ENCODE measurements at regions not wholly inside any gene's neighbourhood (a gene's known extent, or its start where the extent isn't known, plus 50 kb on each side); places are given as distances from the start of the nearest gene placed in this dataset.

DNA sequence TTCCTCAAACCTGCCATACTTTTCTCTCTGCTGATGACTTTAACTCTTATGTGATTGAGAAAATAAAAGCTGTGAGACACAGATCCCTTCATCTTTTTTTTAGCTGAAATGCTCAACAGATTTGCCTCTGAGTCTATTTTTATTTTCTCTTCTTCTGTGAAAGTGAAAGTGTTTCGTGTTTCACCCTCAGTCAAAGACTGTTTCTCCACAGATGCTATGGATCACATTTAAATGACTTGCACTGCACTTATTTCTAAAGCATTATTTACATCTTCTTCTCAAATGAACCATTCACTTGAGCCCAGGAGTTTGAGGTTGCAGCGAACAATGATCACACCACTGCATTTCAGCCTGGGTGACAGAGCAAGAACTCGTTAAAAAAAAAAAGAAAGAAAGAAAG is 890.1 kb upstream of the PCDH20 start:
- H3K27ac ChIP-seq (ENCODE audit: low read length), result peak overlapping the region; percentile 62; the same call in 1 of the 2 replicates
- no peak for TF ChIP-seq EZH2 (optimal IDR thresholded peaks at IDR 0.05; ENCODE audit: low read depth, low read length)
- TF ChIP-seq EZH2phosphoT487 (IDR thresholded peaks at IDR 0.05; ENCODE audit: low read length), result no peak
- TF ChIP-seq, protein P1, sequence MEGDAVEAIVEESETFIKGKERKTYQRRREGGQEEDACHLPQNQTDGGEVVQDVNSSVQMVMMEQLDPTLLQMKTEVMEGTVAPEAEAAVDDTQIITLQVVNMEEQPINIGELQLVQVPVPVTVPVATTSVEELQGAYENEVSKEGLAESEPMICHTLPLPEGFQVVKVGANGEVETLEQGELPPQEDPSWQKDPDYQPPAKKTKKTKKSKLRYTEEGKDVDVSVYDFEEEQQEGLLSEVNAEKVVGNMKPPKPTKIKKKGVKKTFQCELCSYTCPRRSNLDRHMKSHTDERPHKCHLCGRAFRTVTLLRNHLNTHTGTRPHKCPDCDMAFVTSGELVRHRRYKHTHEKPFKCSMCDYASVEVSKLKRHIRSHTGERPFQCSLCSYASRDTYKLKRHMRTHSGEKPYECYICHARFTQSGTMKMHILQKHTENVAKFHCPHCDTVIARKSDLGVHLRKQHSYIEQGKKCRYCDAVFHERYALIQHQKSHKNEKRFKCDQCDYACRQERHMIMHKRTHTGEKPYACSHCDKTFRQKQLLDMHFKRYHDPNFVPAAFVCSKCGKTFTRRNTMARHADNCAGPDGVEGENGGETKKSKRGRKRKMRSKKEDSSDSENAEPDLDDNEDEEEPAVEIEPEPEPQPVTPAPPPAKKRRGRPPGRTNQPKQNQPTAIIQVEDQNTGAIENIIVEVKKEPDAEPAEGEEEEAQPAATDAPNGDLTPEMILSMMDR (IDR thresholded peaks at IDR 0.05; ENCODE audit: low read length), result no peak
- H3K4me2 ChIP-seq (ENCODE audit: low read depth, low read length), result peak overlapping the region; percentile 57
- peak overlapping the region; percentile 41 for H3K4me3 ChIP-seq (ENCODE audit: low read length)
- H3K9ac ChIP-seq (ENCODE audit: low read length), result no peak overlapping the region
- peak overlapping the region; percentile 45; the same call in 1 of the 2 replicates for H2AFZ ChIP-seq (ENCODE audit: low read length)
- peaks cover 14% of the 10 kb centered on the region for H3K4me1 ChIP-seq (ENCODE audit: low read length)
- H4K20me1 ChIP-seq (ENCODE audit: insufficient read depth, low read length), result no peaks in the 10 kb centered on the region
- no peaks in the 10 kb centered on the region for H3K9me2 ChIP-seq (replicated peaks; ENCODE audit: insufficient read depth, low read length)
- H3K9me3 ChIP-seq (replicated peaks; ENCODE audit: insufficient read depth, low read length), result no peaks in the 10 kb centered on the region
- no peaks in the 10 kb centered on the region for H3K27me3 ChIP-seq (replicated peaks; ENCODE audit: insufficient read depth, low read length)
- peaks cover 4% of the 10 kb centered on the region; the same call in 1 of the 2 replicates for H3F3A ChIP-seq (ENCODE audit: insufficient read depth, low read length)
- no peaks in the 10 kb centered on the region for H3K36me3 ChIP-seq (replicated peaks; ENCODE audit: insufficient read depth, low read length)
- no peaks in the 10 kb centered on the region for H3K79me2 ChIP-seq (ENCODE audit: low read length)
- DNase-seq, result peak; percentile 55

DNA sequence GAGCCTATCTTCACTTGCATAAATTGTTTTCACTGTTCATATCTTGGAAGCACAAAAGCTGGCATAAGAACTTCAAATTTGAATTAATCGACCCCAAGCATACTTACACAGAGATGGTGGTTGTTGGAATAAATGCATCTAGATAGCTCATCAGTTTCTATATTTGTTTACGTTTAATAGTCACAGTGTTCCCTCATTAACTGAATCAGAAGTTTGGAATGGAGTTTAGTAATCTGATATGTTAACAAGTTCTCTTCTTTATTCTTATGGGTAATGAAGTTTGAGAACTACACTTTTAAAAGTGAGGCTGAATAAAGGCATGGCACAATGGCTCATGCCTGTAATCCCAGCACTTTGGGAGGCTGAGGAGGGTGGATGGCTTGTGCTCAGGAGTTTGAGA is 886.7 kb upstream of the PCDH20 start:
- no peaks in the 10 kb centered on the region for H4K20me1 ChIP-seq (ENCODE audit: insufficient read depth, low read length)

DNA sequence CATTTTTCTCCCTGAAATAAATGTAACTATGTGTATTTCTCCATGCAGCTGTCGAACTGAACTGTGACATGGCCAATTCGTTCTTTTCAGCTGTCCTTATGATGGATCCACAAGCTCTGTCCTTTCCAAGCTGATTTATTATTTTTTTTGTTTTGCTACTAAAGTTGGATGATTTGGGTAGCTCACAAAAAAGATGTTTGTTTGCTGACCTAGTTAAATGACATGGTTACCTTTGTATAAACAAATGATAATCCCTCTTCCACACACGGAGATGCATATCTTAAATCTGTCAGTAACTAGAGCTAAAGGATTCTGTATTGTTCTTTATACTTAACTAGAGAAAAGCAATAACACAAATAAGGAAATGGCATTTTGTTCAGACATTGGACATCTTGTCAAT is 884.3 kb upstream of the PCDH20 start:
- DNase-seq, result no peak
- Histone ChIP-seq H3K79me2 (ENCODE audit: low read length) (no peaks in the 10 kb centered on the region), H3K9me3 (replicated peaks; ENCODE audit: insufficient read depth, low read length) (no peaks in the 10 kb centered on the region), H4K20me1 (ENCODE audit: insufficient read depth, low read length) (no peaks in the 10 kb centered on the region), H3K27me3 (replicated peaks; ENCODE audit: insufficient read depth, low read length) (no peaks in the 10 kb centered on the region), H3K9me2 (replicated peaks; ENCODE audit: insufficient read depth, low read length) (no peaks in the 10 kb centered on the region), H3K4me1 (ENCODE audit: low read length) (peaks cover 9% of the 10 kb centered on the region; the same call in 1 of the 2 replicates), H3K9ac (ENCODE audit: low read length) (no peak overlapping the region), H3K4me3 (ENCODE audit: low read length) (no peak overlapping the region), H3K4me2 (ENCODE audit: low read depth, low read length) (no peak overlapping the region), H3K36me3 (replicated peaks; ENCODE audit: insufficient read depth, low read length) (no peaks in the 10 kb centered on the region), H3K27ac (ENCODE audit: low read length) (no peak overlapping the region), H2AFZ (ENCODE audit: low read length) (no peak overlapping the region), H3F3A (ENCODE audit: insufficient read depth, low read length) (no peaks in the 10 kb centered on the region)
- no peak for TF ChIP-seq EZH2 (optimal IDR thresholded peaks at IDR 0.05; ENCODE audit: low read depth, low read length)

More for the DNA sequence above, 886.7 kb upstream of the PCDH20 start:
- no peak overlapping the region for H2AFZ ChIP-seq (ENCODE audit: low read length)
- H3K79me2 ChIP-seq (ENCODE audit: low read length), result no peaks in the 10 kb centered on the region
- no peak for DNase-seq
- H3K4me2 ChIP-seq (ENCODE audit: low read depth, low read length), result no peak overlapping the region
- no peak for TF ChIP-seq EZH2 (optimal IDR thresholded peaks at IDR 0.05; ENCODE audit: low read depth, low read length)
- no peak for TF ChIP-seq EZH2phosphoT487 (IDR thresholded peaks at IDR 0.05; ENCODE audit: low read length)
- TF ChIP-seq, protein P1 (IDR thresholded peaks at IDR 0.05; ENCODE audit: low read length), result no peak
- no peaks in the 10 kb centered on the region for H3K27me3 ChIP-seq (replicated peaks; ENCODE audit: insufficient read depth, low read length)
- no peaks in the 10 kb centered on the region for H3K36me3 ChIP-seq (replicated peaks; ENCODE audit: insufficient read depth, low read length)
- peaks cover 14% of the 10 kb centered on the region for H3K4me1 ChIP-seq (ENCODE audit: low read length)
- no peaks in the 10 kb centered on the region for H3K9me2 ChIP-seq (replicated peaks; ENCODE audit: insufficient read depth, low read length)
- H3K27ac ChIP-seq (ENCODE audit: low read length), result no peak overlapping the region
- H3F3A ChIP-seq (ENCODE audit: insufficient read depth, low read length), result peaks cover 4% of the 10 kb centered on the region; the same call in 1 of the 2 replicates
- no peak overlapping the region for H3K4me3 ChIP-seq (ENCODE audit: low read length)
- no peak overlapping the region for H3K9ac ChIP-seq (ENCODE audit: low read length)
- no peaks in the 10 kb centered on the region for H3K9me3 ChIP-seq (replicated peaks; ENCODE audit: insufficient read depth, low read length)

DNA sequence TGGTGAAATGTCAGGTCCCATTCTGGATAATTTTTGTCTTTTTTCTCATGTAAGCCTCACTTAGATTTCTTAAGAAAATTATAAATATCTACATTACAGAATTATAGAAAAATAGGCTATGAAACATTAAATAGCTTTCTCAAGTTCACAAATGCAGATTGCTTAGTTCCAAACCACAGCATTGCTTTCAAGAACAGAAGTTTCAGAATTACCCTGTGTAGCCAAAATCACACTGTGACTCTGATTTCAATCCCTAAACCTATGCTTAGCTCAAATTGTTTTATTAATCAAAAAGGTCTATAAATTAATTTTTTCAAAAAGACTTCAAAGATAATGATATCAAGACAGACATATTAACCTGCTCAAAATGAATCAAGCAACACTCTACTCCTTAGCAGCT is 881.2 kb upstream of the PCDH20 start:
- no peak overlapping the region for H3K4me2 ChIP-seq (ENCODE audit: low read depth, low read length)
- no peaks in the 10 kb centered on the region for H4K20me1 ChIP-seq (ENCODE audit: insufficient read depth, low read length)
- no peak for DNase-seq
- no peak overlapping the region for H3K4me3 ChIP-seq (ENCODE audit: low read length)
- H3K9me3 ChIP-seq (replicated peaks; ENCODE audit: insufficient read depth, low read length), result no peaks in the 10 kb centered on the region
- H3K27me3 ChIP-seq (replicated peaks; ENCODE audit: insufficient read depth, low read length), result no peaks in the 10 kb centered on the region
- H3K27ac ChIP-seq (ENCODE audit: low read length), result no peak overlapping the region
- H3K79me2 ChIP-seq (ENCODE audit: low read length), result no peaks in the 10 kb centered on the region
- H3K9ac ChIP-seq (ENCODE audit: low read length), result no peak overlapping the region
- TF ChIP-seq, protein P1 (IDR thresholded peaks at IDR 0.05; ENCODE audit: low read length), result no peak
- TF ChIP-seq EZH2 (optimal IDR thresholded peaks at IDR 0.05; ENCODE audit: low read depth, low read length), result no peak
- no peak for TF ChIP-seq EZH2phosphoT487 (IDR thresholded peaks at IDR 0.05; ENCODE audit: low read length)
- H3K9me2 ChIP-seq (replicated peaks; ENCODE audit: insufficient read depth, low read length), result no peaks in the 10 kb centered on the region
- H3K36me3 ChIP-seq (replicated peaks; ENCODE audit: insufficient read depth, low read length), result no peaks in the 10 kb centered on the region
- 0 out of 2 replicates have a peak, but pooled peaks cover 4% of the 10 kb centered on the region for H3K4me1 ChIP-seq (ENCODE audit: low read length)
- no peaks in the 10 kb centered on the region for H3F3A ChIP-seq (ENCODE audit: insufficient read depth, low read length)
- H2AFZ ChIP-seq (ENCODE audit: low read length), result no peak overlapping the region

All from MM.1S (cell line).